Peyer's patch (tissue), 4 donors: ENCODE measurements at regions not wholly inside any gene's neighbourhood (a gene's known extent, or its start where the extent isn't known, plus 50 kb on each side); places are given as distances from the start of the nearest gene placed in this dataset.

Experiments
- CTCF ChIP-seq, 6 experiments: fragments of 450-650 bp in 4 of 6; fragments of 200-600 bp in 2 of 6; sonication (generic) in 1 of 6; IDR thresholded peaks; one replicate each; pipeline ENCODE4 v1.5.1; 2017 to 2019; ENCODE audit warnings: antibody characterized with exemption in 6 of 6, mild to moderate bottlenecking in 3 of 6, moderate library complexity in 1 of 6
- POLR2A ChIP-seq, 2 donors: fragments of 450-650 bp; IDR thresholded peaks; one replicate each; pipeline ENCODE4 v1.5.1; 2017; ENCODE audit warnings: antibody characterized with exemption in 2 of 2, mild to moderate bottlenecking in 2 of 2, moderate library complexity in 2 of 2

DNA sequence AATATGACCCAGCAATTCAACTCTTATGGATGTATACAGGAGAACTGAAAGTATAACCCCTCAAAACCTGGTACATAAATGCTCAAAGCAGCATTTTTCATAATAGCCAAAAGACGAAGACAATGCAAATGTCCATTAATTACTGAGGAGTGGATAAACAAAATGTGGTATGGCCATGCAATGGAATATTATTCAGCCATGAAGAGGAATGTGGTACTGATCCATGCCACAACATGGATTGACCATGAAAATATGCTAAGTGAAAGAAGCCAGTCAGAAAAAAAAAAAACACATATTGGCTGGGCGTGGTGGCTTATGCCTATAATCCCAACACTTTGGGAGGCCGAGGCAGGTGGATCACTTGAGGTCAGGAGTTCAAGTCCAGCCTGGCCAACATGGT, 74.5 kb upstream of the PLS3 start:
- TF ChIP-seq CTCF (IDR thresholded peaks at IDR 0.05): no peak
- no peak for TF ChIP-seq POLR2A (IDR thresholded peaks at IDR 0.05)
